Stimulated activated CD4-positive, alpha-beta T cell treated with anti-CD3 and anti-CD28 coated beads, Interleukin-1b, Interleukin-23, amount 100 ng/mL, for 4 hours (primary cell): ENCODE measurements at regions not wholly inside any gene's neighbourhood (a gene's known extent, or its start where the extent isn't known, plus 50 kb on each side); places are given as distances from the start of the nearest gene placed in this dataset.

Experiments used
- DNase-seq, 2 donors: peaks; one replicate each; pipeline ENCODE4 v3.0.0-alpha.2; 2020; ENCODE audit warnings: low read depth in 2 of 2

GRCh38 chr16:88284626-88285513 lies 97.9 kb upstream of the ZNF469 start:
- DNase-seq: no peak

GRCh38 chr16:88285514-88285822 lies 97.3 kb upstream of the ZNF469 start:
- no peak for DNase-seq

GRCh38 chr16:88286301-88286923 lies 96.3 kb upstream of the ZNF469 start:
- no peak for DNase-seq

GRCh38 chr16:88287219-88287618 lies 95.5 kb upstream of the ZNF469 start:
- no peak for DNase-seq

GRCh38 chr16:88288303-88288702 lies 94.5 kb upstream of the ZNF469 start:
- no peak for DNase-seq

GRCh38 chr16:88289001-88289400 lies 93.8 kb upstream of the ZNF469 start:
- DNase-seq: no peak

GRCh38 chr16:88289561-88289960 lies 93.2 kb upstream of the ZNF469 start:
- DNase-seq: no peak

GRCh38 chr16:88289968-88290401 lies 92.8 kb upstream of the ZNF469 start:
- no peak for DNase-seq

- no peak for DNase-seq
These were observed 91.6 kb upstream of the ZNF469 start for GRCh38 chr16:88290850-88291830.

GRCh38 chr16:88292007-88292970 lies 90.5 kb upstream of the ZNF469 start:
- no peak for DNase-seq

GRCh38 chr16:88293097-88293496 lies 89.7 kb upstream of the ZNF469 start:
- no peak for DNase-seq

GRCh38 chr16:88295671-88296436 lies 86.9 kb upstream of the ZNF469 start:
- no peak for DNase-seq

- DNase-seq: no peak
These were observed 86.2 kb upstream of the ZNF469 start for GRCh38 chr16:88296437-88297177.

GRCh38 chr16:88297178-88297720 lies 85.5 kb upstream of the ZNF469 start:
- DNase-seq: no peak

- no peak for DNase-seq
These were observed 84.5 kb upstream of the ZNF469 start for GRCh38 chr16:88298181-88298832.

- DNase-seq: no peak
These were observed 83.7 kb upstream of the ZNF469 start for GRCh38 chr16:88298833-88299745.

- no peak for DNase-seq
These were observed 82.9 kb upstream of the ZNF469 start for GRCh38 chr16:88299751-88300462.
